HFFc6 (cell line): ENCODE measurements at regions not wholly inside any gene's neighbourhood (a gene's known extent, or its start where the extent isn't known, plus 50 kb on each side); places are given as distances from the start of the nearest gene placed in this dataset.

Experiments used
- DNase-seq: peaks from one replicate; pipeline ENCODE4 v3.0.0-alpha.2; 2018
- H3K27ac Mint-ChIP-seq: 2 replicates; pipeline ENCODE4 v1.8.0; 2020; ENCODE audit warnings: mild to moderate bottlenecking, mixed read lengths
- H3K27me3 Mint-ChIP-seq: 2 replicates; pipeline ENCODE4 v1.8.0; 2021; ENCODE audit warnings: mild to moderate bottlenecking, moderate library complexity, mixed read lengths; ENCODE audit not compliant: insufficient read depth
- H3K36me3 Mint-ChIP-seq: 2 replicates; pipeline ENCODE4 v1.8.0; 2021; ENCODE audit warnings: low read depth, mixed read lengths
- H3K4me1 Mint-ChIP-seq: 2 replicates; pipeline ENCODE4 v1.8.0; 2020; ENCODE audit warnings: low read depth, mixed read lengths
- H3K4me3 Mint-ChIP-seq: 2 replicates; pipeline ENCODE4 v1.8.0; 2020; ENCODE audit warnings: mild to moderate bottlenecking, moderate library complexity, mixed read lengths
- H3K9me3 Mint-ChIP-seq: 2 replicates; pipeline ENCODE4 v1.8.0; 2020; ENCODE audit warnings: mild to moderate bottlenecking, mixed read lengths
- CTCF ChIP-seq: fragments of 200-600 bp; sonication (generic); IDR thresholded peaks from 2 replicates; pipeline ENCODE4 v1.5.0; 2021; ENCODE audit warnings: antibody characterized with exemption, mild to moderate bottlenecking

- Mint-ChIP-seq H3K4me3 (no peak overlapping the region), H3K4me1 (no peaks in the 10 kb centered on the region), H3K36me3 (no peaks in the 10 kb centered on the region), H3K9me3 (peaks cover 24% of the 10 kb centered on the region), H3K27ac (no peak overlapping the region), H3K27me3 (no peaks in the 10 kb centered on the region)
- TF ChIP-seq CTCF: no peak
- DNase-seq: no peak
These were observed 827.2 kb downstream of the MAT2B start for GRCh38 chr5:164332349-164333196.

- DNase-seq: no peak
- no peak overlapping the region for H3K4me3 Mint-ChIP-seq
These were observed 830.4 kb downstream of the MAT2B start for GRCh38 chr5:164335837-164336236.

GRCh38 chr5:164336276-164336675 is 830.9 kb downstream of the MAT2B start:
- no peaks in the 10 kb centered on the region for H3K4me1 Mint-ChIP-seq
- no peak overlapping the region for H3K27ac Mint-ChIP-seq
- no peaks in the 10 kb centered on the region for H3K36me3 Mint-ChIP-seq
- H3K4me3 Mint-ChIP-seq: no peak overlapping the region
- H3K27me3 Mint-ChIP-seq: no peaks in the 10 kb centered on the region; the same call in 1 of the 2 replicates
- no peak for DNase-seq
- peaks cover 29% of the 10 kb centered on the region for H3K9me3 Mint-ChIP-seq
- TF ChIP-seq CTCF: no peak

More at GRCh38 chr5:164335837-164336236, 830.4 kb downstream of the MAT2B start:
- no peaks in the 10 kb centered on the region for H3K36me3 Mint-ChIP-seq
- H3K27ac Mint-ChIP-seq: no peak overlapping the region
- H3K9me3 Mint-ChIP-seq: peaks cover 30% of the 10 kb centered on the region
- H3K4me1 Mint-ChIP-seq: no peaks in the 10 kb centered on the region
- no peak for TF ChIP-seq CTCF
- no peaks in the 10 kb centered on the region; the same call in 1 of the 2 replicates for H3K27me3 Mint-ChIP-seq

GRCh38 chr5:164336906-164337305 is 831.5 kb downstream of the MAT2B start:
- H3K9me3 Mint-ChIP-seq: peaks cover 29% of the 10 kb centered on the region
- no peaks in the 10 kb centered on the region for H3K36me3 Mint-ChIP-seq

GRCh38 chr5:164341056-164341619 is 835.7 kb downstream of the MAT2B start:
- no peaks in the 10 kb centered on the region for H3K36me3 Mint-ChIP-seq
- TF ChIP-seq CTCF: no peak

More at GRCh38 chr5:164336906-164337305, 831.5 kb downstream of the MAT2B start:
- DNase-seq: no peak
- Mint-ChIP-seq H3K27me3 (no peaks in the 10 kb centered on the region; the same call in 1 of the 2 replicates), H3K4me1 (no peaks in the 10 kb centered on the region), H3K27ac (no peak overlapping the region), H3K4me3 (no peak overlapping the region)
- no peak for TF ChIP-seq CTCF

More at GRCh38 chr5:164341056-164341619, 835.7 kb downstream of the MAT2B start:
- H3K27ac Mint-ChIP-seq: no peak overlapping the region
- H3K4me1 Mint-ChIP-seq: no peaks in the 10 kb centered on the region
- DNase-seq: no peak
- H3K9me3 Mint-ChIP-seq: peaks cover 42% of the 10 kb centered on the region
- no peak overlapping the region for H3K4me3 Mint-ChIP-seq
- H3K27me3 Mint-ChIP-seq: no peaks in the 10 kb centered on the region; the same call in 1 of the 2 replicates
